Colonic mucosa (tissue), 4 donors: ENCODE measurements at regions not wholly inside any gene's neighbourhood (a gene's known extent, or its start where the extent isn't known, plus 50 kb on each side); places are given as distances from the start of the nearest gene placed in this dataset.

Source experiments
- DNase-seq: peaks from one replicate; pipeline ENCODE4 v3.0.0-alpha.2; 2020
- H3K27ac ChIP-seq: fragments of 200-600 bp; one replicate; pipeline ENCODE4 v1.8.0; 2021
- H3K27me3 ChIP-seq: fragments of 200-600 bp; one replicate; pipeline ENCODE4 v1.8.0; 2021
- H3K36me3 ChIP-seq: fragments of 200-600 bp; one replicate; pipeline ENCODE4 v1.8.0; 2021
- H3K4me1 ChIP-seq: fragments of 200-600 bp; one replicate; pipeline ENCODE4 v1.8.0; 2021; ENCODE audit warnings: mild to moderate bottlenecking
- H3K4me3 ChIP-seq: fragments of 200-600 bp; one replicate; pipeline ENCODE4 v1.8.0; 2021
- H3K9ac ChIP-seq, 2 donors: one replicate each; pipeline ENCODE4 v1.7.0; 2013; ENCODE audit warnings: control low read depth in 2 of 2, low read depth in 2 of 2, low read length in 2 of 2
- H3K9me3 ChIP-seq: fragments of 200-600 bp; one replicate; pipeline ENCODE4 v1.8.0; 2021
- intact Hi-C: fragments of 100-400 bp; cut with DNase I; formaldehyde crosslinking; loops from one replicate; pipeline ENCODE4 v1.14.1; 2022
- TF ChIP-seq, protein P1 (sequence below): fragments of 200-600 bp; IDR thresholded peaks from one replicate; pipeline ENCODE4 v1.8.0; 2022; ENCODE audit warnings: antibody characterized with exemption, mild to moderate bottlenecking
- donor health status: healthy.
- donor health status: DM: no; HTN: no; CAD: no.
- donor health status: DM: no; HTN: no; CAD: no.

DNA sequence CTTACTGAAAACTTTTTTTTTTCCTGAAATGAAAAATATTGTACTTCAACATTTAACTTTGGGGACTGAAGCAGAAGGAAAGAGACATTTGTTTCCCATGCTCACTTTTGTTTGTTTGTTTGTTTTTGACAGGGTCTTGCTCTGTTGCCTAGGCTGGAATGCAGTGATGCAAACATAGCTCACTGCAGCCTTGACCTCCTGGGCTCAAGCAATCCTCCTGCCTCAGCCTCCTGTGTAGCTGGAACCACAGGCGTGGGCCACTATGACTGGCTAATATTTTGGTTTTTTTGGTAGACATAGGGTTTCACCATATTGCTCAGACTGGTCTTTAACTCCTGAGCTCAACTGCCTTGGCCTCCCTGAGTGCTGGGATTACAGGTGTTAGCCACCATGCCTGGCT is 70.9 kb upstream of the SPTBN1 start:
- H3K4me1 ChIP-seq, result no peaks in the 10 kb centered on the region
- H3K27me3 ChIP-seq, result no peaks in the 10 kb centered on the region
- no peaks in the 10 kb centered on the region for H3K9me3 ChIP-seq
- H3K36me3 ChIP-seq, result no peaks in the 10 kb centered on the region
- no peak overlapping the region for H3K9ac ChIP-seq
- intact Hi-C loops, result no loop called here
- DNase-seq, result no peak
- H3K4me3 ChIP-seq, result no peak overlapping the region
- TF ChIP-seq, protein P1, sequence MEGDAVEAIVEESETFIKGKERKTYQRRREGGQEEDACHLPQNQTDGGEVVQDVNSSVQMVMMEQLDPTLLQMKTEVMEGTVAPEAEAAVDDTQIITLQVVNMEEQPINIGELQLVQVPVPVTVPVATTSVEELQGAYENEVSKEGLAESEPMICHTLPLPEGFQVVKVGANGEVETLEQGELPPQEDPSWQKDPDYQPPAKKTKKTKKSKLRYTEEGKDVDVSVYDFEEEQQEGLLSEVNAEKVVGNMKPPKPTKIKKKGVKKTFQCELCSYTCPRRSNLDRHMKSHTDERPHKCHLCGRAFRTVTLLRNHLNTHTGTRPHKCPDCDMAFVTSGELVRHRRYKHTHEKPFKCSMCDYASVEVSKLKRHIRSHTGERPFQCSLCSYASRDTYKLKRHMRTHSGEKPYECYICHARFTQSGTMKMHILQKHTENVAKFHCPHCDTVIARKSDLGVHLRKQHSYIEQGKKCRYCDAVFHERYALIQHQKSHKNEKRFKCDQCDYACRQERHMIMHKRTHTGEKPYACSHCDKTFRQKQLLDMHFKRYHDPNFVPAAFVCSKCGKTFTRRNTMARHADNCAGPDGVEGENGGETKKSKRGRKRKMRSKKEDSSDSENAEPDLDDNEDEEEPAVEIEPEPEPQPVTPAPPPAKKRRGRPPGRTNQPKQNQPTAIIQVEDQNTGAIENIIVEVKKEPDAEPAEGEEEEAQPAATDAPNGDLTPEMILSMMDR, result no peak
- no peak overlapping the region for H3K27ac ChIP-seq

DNA sequence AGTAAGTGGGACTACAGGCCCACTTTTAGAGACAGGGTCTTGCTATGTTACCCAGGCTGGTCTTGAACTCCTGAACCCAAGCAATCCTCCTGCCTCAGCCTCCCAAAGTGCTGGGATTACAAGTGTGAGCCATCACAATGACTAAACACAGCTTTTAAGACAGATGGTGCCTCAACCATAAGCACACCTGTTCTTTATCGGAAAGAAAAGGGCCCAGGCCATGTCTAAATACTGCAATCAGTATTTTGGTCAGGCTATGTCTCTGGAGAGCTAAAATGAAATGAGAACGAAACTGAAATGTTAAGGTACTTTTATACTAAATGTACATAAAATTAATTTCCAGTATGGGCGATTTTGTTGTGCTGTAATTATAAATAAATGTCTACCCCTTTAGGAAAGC is 69.5 kb upstream of the SPTBN1 start:
- no peak for DNase-seq
- intact Hi-C loops, result no loop called here
- Histone ChIP-seq H3K27ac (no peak overlapping the region), H3K27me3 (no peaks in the 10 kb centered on the region), H3K9ac (no peak overlapping the region), H3K4me1 (no peaks in the 10 kb centered on the region), H3K9me3 (no peaks in the 10 kb centered on the region), H3K36me3 (no peaks in the 10 kb centered on the region), H3K4me3 (no peak overlapping the region)
- TF ChIP-seq, protein P1, result no peak

DNA sequence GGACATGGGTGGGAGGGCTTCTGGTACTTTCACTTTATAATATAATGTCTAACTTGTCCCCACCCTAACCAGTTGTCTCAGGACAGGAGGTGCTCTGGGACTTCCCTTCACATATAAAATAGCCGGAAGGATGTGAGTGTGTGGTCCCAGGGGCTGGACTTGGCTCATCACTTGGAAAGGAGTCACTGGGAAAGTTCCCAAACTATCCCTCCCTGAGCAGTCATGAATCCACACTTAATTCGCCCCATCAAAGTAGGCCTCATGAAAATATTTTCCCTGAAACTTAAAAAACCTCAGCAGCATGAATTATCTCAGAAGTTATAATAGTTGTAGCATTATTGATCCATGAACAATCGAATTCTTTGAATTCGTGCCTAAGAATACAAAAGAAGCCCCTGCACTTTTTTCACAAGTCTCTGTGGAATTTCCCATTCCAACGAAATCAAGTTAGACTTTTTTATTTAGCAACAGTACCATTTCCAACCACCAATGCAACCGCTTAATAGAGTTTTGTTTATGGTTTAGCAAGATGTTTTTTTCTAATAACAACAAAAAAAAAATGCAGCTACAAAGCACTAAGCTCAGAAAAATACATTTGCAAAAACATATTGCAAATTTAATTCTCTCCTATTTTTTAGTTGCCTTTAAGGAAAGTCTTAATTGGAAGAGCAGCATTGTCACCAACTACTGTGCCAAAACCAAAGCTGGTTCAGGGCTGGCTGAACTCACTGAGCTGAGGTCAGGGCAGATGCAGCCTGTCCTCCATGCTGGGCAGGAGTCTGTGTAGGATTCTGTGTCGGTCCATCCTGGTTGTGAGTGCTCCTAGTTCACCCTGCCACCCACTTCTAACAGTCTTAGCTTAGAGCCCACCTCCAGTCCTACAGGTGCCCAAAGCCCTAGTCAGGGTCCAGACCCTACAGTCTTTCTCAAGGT is 68.8 kb upstream of the SPTBN1 start:
- H3K4me1 ChIP-seq, result no peaks in the 10 kb centered on the region
- no peaks in the 10 kb centered on the region for H3K9me3 ChIP-seq
- TF ChIP-seq, protein P1, result no peak
- DNase-seq, result no peak
- no peaks in the 10 kb centered on the region for H3K27me3 ChIP-seq
- no peaks in the 10 kb centered on the region for H3K36me3 ChIP-seq
- no peak overlapping the region for H3K27ac ChIP-seq
- H3K9ac ChIP-seq, result no peak overlapping the region
- intact Hi-C loops, result no loop called here
- H3K4me3 ChIP-seq, result no peak overlapping the region

DNA sequence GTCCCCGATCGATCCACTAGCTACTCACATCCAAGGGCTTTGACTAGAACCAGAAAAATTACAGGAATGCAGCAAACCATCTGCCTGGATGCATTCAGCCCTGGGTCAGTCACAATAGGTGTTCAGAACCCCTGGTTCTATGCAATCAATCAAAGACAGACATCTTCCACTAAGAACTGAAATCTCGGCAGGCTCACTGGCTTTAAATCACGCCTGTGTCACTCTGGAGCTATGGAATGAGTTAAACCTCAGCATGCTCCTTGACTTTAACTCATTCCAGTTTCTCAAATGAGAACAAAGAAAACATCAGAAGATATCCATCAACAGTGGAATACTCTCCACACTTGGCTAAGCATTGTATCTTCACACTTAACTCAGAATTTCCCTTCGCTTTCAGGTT is 68.1 kb upstream of the SPTBN1 start:
- TF ChIP-seq, protein P1, result no peak
- intact Hi-C loops, result no loop called here
- no peak for DNase-seq
- Histone ChIP-seq H3K27ac (no peak overlapping the region), H3K36me3 (no peaks in the 10 kb centered on the region), H3K4me1 (no peaks in the 10 kb centered on the region), H3K9me3 (no peaks in the 10 kb centered on the region), H3K4me3 (no peak overlapping the region), H3K27me3 (no peaks in the 10 kb centered on the region), H3K9ac (no peak overlapping the region)

DNA sequence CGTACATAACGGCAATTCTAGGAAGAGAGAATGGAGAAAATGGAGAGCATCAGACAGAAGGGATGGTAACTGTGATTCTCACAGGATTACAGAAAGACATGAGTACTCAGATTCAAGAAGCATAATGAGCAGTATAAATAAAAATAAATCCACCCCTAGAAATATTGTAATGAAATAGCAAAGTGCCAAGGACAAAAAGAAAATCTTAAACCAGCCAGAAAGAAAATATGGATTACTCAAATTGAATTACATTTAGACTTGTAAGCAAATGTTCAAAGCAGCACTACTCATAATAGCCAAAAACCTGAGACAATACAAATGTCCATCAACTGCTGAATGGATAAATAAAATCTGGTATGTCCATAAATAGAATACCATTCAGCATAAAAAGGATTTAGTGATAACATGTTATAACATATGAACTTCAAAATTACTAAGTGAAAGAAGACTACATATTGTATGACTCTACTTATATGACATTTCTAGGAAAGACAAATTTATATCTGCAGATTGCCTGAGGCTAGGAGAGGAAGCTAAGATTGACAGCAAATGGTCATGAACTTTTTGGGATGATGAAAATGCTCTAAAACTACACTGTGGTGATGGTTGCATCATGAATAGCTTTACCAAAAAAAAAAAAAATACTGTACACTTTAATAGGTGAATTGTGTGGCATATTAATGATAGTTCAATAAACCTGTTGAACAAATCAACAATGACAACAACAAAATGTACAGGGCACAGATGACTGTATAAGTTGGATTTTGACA is 63.4 kb upstream of the SPTBN1 start:
- no peak for DNase-seq
- Histone ChIP-seq H3K27ac (no peak overlapping the region), H3K9me3 (no peaks in the 10 kb centered on the region), H3K9ac (no peak overlapping the region), H3K36me3 (no peaks in the 10 kb centered on the region), H3K4me1 (no peaks in the 10 kb centered on the region), H3K27me3 (no peaks in the 10 kb centered on the region), H3K4me3 (no peak overlapping the region)
- intact Hi-C loops, result no loop called here
- TF ChIP-seq, protein P1, result no peak
